Endodermal cell (in vitro differentiated cells): ENCODE measurements at regions not wholly inside any gene's neighbourhood (a gene's known extent, or its start where the extent isn't known, plus 50 kb on each side); places are given as distances from the start of the nearest gene placed in this dataset.

Experiments
- DNase-seq: peaks from one replicate; pipeline ENCODE4 v3.0.0-alpha.2; 2017
- H3K27ac ChIP-seq: 2 replicates; pipeline ENCODE4 v1.5.1; 2013; ENCODE audit warnings: mild to moderate bottlenecking, low read depth, low read length, moderate library complexity
- H3K27me3 ChIP-seq: 2 replicates; pipeline ENCODE4 v1.6.1; 2013; ENCODE audit warnings: mild to moderate bottlenecking, low read length, moderate library complexity; ENCODE audit not compliant: insufficient read depth, control insufficient read depth, poor library complexity, severe bottlenecking
- H3K36me3 ChIP-seq: 2 replicates; pipeline ENCODE4 v1.7.0; 2013; ENCODE audit warnings: mild to moderate bottlenecking, low read length, moderate library complexity; ENCODE audit not compliant: control insufficient read depth, insufficient read depth
- H3K4me1 ChIP-seq: one replicate; pipeline ENCODE4 v1.7.0; 2013; ENCODE audit warnings: low read length; ENCODE audit not compliant: control insufficient read depth, insufficient read depth
- H3K4me3 ChIP-seq: 2 replicates; pipeline ENCODE4 v1.5.1; 2013; ENCODE audit warnings: mild to moderate bottlenecking, low read length, moderate library complexity
- H3K9ac ChIP-seq: 2 replicates; pipeline ENCODE4 v1.6.1; 2013; ENCODE audit warnings: mild to moderate bottlenecking, low read length, moderate library complexity; ENCODE audit not compliant: poor library complexity, severe bottlenecking; ENCODE audit errors: extremely low read depth
- H3K9me3 ChIP-seq: 2 replicates; pipeline ENCODE4 v1.6.1; 2013; ENCODE audit warnings: mild to moderate bottlenecking, low read length, moderate library complexity; ENCODE audit not compliant: control insufficient read depth
- H3K27ac Mint-ChIP-seq: 2 replicates; pipeline ENCODE4 v1.8.0; 2020; ENCODE audit warnings: mixed read lengths
- H3K27me3 Mint-ChIP-seq: 2 replicates; pipeline ENCODE4 v1.8.0; 2021; ENCODE audit warnings: mild to moderate bottlenecking, mixed read lengths; ENCODE audit not compliant: insufficient read depth
- H3K36me3 Mint-ChIP-seq: 2 replicates; pipeline ENCODE4 v1.8.0; 2020; ENCODE audit warnings: low read depth, mixed read lengths
- H3K4me1 Mint-ChIP-seq: 2 replicates; pipeline ENCODE4 v1.8.0; 2020; ENCODE audit warnings: mixed read lengths
- H3K4me3 Mint-ChIP-seq: 2 replicates; pipeline ENCODE4 v1.8.0; 2020; ENCODE audit warnings: mild to moderate bottlenecking, moderate library complexity, mixed read lengths
- H3K9me3 Mint-ChIP-seq: 2 replicates; pipeline ENCODE4 v1.8.0; 2020; ENCODE audit warnings: mild to moderate bottlenecking, mixed read lengths
- CTCF ChIP-seq: fragments of 200-600 bp; sonication (generic); conservative IDR thresholded peaks from 2 replicates; pipeline ENCODE4 v1.5.0; 2021; ENCODE audit warnings: antibody characterized with exemption, mild to moderate bottlenecking
- WGBS, 2 experiments: methylation state at CpG; one replicate each; pipeline versions ENCODE4 v1.1.5 to v1.1.7; 2013; ENCODE audit warnings: missing lambda C conversion rate in 2 of 2, mixed read lengths in 1 of 2; ENCODE audit not compliant: insufficient coverage in 1 of 2, insufficient read length in 1 of 2; 5-methylcytosine and 5-hydroxymethylcytosine counted together

DNA sequence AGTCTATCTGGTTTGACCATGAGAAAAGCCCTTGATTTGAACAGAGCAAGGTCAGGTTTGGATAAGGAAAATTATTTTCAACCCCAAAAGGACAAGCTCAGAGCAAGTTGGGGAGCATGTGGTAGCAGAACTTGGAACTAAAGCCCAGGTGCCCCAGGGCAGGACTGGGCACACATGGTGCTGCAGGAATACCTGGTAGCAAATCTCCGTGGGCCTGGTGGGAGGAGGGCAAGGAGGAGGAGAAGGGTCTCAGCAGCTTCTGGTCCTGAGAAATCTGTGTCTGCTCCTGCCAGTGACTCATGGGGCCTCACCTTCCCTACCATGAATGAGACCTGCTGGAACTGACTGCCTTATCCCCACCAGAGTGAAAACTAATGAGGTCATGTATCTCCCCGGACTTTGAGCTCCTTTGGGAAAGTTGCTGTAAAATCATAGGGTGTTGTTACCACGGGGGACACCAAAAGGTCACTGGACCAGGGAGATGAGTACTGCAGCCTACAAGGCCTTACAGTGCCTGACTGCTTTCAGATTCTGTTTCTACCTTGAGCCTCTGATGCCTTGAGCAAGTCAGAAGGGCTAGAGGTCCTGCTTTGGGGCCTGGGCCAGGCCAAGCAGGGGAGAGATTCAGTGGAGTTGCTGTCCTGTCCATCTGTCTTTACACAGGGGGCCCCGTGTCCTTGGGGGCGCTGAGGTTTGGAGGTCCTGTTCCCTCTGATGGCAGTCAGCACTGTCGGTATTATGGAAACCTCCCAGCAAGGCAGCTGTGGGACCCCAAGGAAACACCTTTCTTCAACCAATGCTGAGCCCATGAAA is 304.0 kb downstream of the MYCN start:
- Mint-ChIP-seq H3K9me3 (no peaks in the 10 kb centered on the region), H3K4me3 (no peak overlapping the region), H3K27ac (no peak overlapping the region), H3K27me3 (peaks cover 5% of the 10 kb centered on the region), H3K4me1 (peaks cover 21% of the 10 kb centered on the region), H3K36me3 (no peaks in the 10 kb centered on the region)
- peaks cover 2% of the 10 kb centered on the region for H3K27me3 ChIP-seq
- 91 to 95% methylated on average over 3 to 6 of the region's 6 CpGs for WGBS, 2 experiments
- no peaks in the 10 kb centered on the region for H3K9me3 ChIP-seq
- H3K4me1 ChIP-seq: no peaks in the 10 kb centered on the region
- no peak for TF ChIP-seq CTCF
- DNase-seq: no peak
- no peak overlapping the region for H3K4me3 ChIP-seq
- no peak overlapping the region for H3K27ac ChIP-seq
- no peak overlapping the region for H3K9ac ChIP-seq
- H3K36me3 ChIP-seq: no peaks in the 10 kb centered on the region

DNA sequence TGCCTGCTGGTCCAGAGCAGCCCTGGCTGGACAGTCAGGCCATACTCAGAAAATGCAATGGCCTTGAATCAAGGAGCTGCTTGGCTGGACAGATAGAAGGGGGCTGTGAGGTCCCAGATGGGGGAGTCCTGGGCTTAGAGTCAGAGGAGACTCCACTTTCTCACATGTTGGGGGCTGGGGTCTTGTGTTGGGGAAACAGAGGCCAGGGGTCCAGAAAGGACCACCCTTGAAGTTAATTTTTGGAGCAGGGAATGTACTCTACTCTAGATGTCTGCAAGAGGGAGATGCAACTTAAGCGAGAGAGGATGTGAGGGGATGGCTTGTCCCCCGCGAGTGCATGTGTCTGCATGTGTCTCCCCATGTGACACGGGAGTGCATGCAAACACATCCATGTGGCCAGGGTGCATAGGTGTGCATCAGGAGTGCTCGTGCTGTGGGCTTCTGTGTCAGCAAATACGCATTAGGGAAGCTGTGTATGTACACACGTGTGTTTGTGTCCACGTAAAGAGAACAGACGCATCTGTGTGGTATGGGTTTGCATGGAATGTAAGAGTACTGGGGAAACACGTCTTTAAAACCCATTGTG is 303.2 kb downstream of the MYCN start:
- H3K27me3 ChIP-seq: no peaks in the 10 kb centered on the region
- no peaks in the 10 kb centered on the region for H3K36me3 ChIP-seq
- no peak overlapping the region for H3K4me3 ChIP-seq
- H3K9me3 Mint-ChIP-seq: no peaks in the 10 kb centered on the region
- peaks cover 2% of the 10 kb centered on the region for H3K27me3 Mint-ChIP-seq
- H3K27ac ChIP-seq: no peak overlapping the region
- H3K36me3 Mint-ChIP-seq: no peaks in the 10 kb centered on the region
- H3K4me3 Mint-ChIP-seq: no peak overlapping the region
- no peak for TF ChIP-seq CTCF
- H3K4me1 ChIP-seq: no peaks in the 10 kb centered on the region
- H3K4me1 Mint-ChIP-seq: peaks cover 19% of the 10 kb centered on the region
- no peaks in the 10 kb centered on the region for H3K9me3 ChIP-seq
- H3K27ac Mint-ChIP-seq: no peak overlapping the region
- no peak for DNase-seq
- no peak overlapping the region for H3K9ac ChIP-seq
- WGBS, 2 experiments: 93 to 96% methylated on average over 7 to 10 of the region's 10 CpGs

DNA sequence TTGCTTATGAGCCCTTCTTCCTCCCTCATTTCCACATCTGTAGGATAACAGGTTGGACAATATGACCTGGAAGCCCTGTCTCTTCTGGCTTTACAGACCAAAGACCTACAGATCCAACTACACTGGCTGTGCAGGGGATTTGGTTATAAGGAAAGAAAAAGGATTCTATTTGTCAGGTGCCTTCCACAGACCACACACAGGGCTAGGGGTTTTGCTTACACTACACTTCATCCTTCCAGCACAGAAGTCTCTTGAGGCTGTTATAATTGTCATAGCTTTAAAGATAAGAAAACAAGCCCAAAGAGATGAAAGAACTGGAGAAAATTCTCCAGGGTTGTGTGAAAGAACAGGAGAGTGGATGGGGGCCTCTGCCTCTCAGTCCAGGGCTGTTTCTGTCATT is 302.6 kb downstream of the MYCN start:
- TF ChIP-seq CTCF: no peak
- no peak overlapping the region for H3K4me3 ChIP-seq
- Mint-ChIP-seq H3K4me3 (no peak overlapping the region), H3K4me1 (peaks cover 21% of the 10 kb centered on the region), H3K9me3 (no peaks in the 10 kb centered on the region), H3K36me3 (no peaks in the 10 kb centered on the region), H3K27me3 (peaks cover 2% of the 10 kb centered on the region), H3K27ac (no peak overlapping the region)
- DNase-seq: no peak
- no peak overlapping the region for H3K9ac ChIP-seq
- H3K27me3 ChIP-seq: no peaks in the 10 kb centered on the region
- H3K4me1 ChIP-seq: no peaks in the 10 kb centered on the region
- no peak overlapping the region for H3K27ac ChIP-seq
- H3K36me3 ChIP-seq: no peaks in the 10 kb centered on the region
- H3K9me3 ChIP-seq: no peaks in the 10 kb centered on the region
